Ishikawa (cell line): ENCODE measurements at regions not wholly inside any gene's neighbourhood (a gene's known extent, or its start where the extent isn't known, plus 50 kb on each side); places are given as distances from the start of the nearest gene placed in this dataset.

Experiments
- CEBPB ChIP-seq: IDR thresholded peaks from 2 replicates; pipeline ENCODE4 v1.6.1; 2012
- CREB1 ChIP-seq: IDR thresholded peaks from 2 replicates; pipeline ENCODE4 v1.6.1; 2012; ENCODE audit warnings: low read depth
- EGR1 ChIP-seq: IDR thresholded peaks from 2 replicates; pipeline ENCODE4 v1.6.1; 2012
- EP300 ChIP-seq: IDR thresholded peaks from 2 replicates; pipeline ENCODE4 v1.6.1; 2012; ENCODE audit warnings: borderline replicate concordance
- FOXM1 ChIP-seq: IDR thresholded peaks from 2 replicates; pipeline ENCODE4 v1.6.1; 2012; ENCODE audit warnings: low read depth, borderline replicate concordance
- NFIC ChIP-seq: IDR thresholded peaks from 2 replicates; pipeline ENCODE4 v1.6.1; 2012
- RAD21 ChIP-seq: IDR thresholded peaks from 2 replicates; pipeline ENCODE4 v1.6.1; 2012; ENCODE audit warnings: low read depth
- TAF1 ChIP-seq: IDR thresholded peaks from 2 replicates; pipeline ENCODE4 v1.6.1; 2012; ENCODE audit warnings: low read depth, mild to moderate bottlenecking
- TCF12 ChIP-seq: IDR thresholded peaks from 2 replicates; pipeline ENCODE4 v1.6.1; 2012; ENCODE audit warnings: low read depth
- TEAD4 ChIP-seq: IDR thresholded peaks from 2 replicates; pipeline ENCODE4 v1.6.1; 2012
- YY1 ChIP-seq: IDR thresholded peaks from 2 replicates; pipeline ENCODE4 v1.6.1; 2012; ENCODE audit warnings: low read depth
- ZBTB7A ChIP-seq: IDR thresholded peaks from 2 replicates; pipeline ENCODE4 v1.6.1; 2012; ENCODE audit warnings: low read depth
- TF ChIP-seq, protein P1 (sequence below): IDR thresholded peaks from 2 replicates; pipeline ENCODE4 v1.6.1; 2012; ENCODE audit warnings: low read depth, mild to moderate bottlenecking
- TF ChIP-seq, protein P2 (sequence below): IDR thresholded peaks from 2 replicates; pipeline ENCODE4 v1.6.1; 2012
- TF ChIP-seq, protein P3 (sequence below): IDR thresholded peaks from 2 replicates; pipeline ENCODE4 v1.6.1; 2012

DNA sequence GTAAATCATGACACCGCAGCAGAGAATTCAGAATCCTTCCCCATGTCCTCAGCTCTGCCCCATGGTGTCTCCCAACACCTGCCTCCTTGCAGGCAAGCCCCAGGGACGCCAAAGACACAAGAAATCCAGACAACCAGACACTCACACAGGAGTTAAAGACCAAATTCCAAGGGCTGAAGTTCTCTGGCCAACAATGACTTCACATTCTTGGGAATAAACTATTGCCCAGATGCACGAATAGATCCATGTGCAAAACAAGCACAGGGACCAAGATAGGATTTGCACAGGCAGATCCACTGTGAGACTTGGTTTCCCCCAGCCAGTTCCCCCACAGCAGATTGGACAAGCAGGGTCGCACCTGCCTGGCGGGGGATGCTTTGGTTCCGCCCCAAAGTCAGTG, 246.7 kb downstream of the SOD2 start:
- no peak for TF ChIP-seq YY1
- TF ChIP-seq TCF12: no peak
- TF ChIP-seq FOXM1: no peak
- TF ChIP-seq EGR1: no peak
- no peak for TF ChIP-seq NFIC
- TF ChIP-seq, protein P1, sequence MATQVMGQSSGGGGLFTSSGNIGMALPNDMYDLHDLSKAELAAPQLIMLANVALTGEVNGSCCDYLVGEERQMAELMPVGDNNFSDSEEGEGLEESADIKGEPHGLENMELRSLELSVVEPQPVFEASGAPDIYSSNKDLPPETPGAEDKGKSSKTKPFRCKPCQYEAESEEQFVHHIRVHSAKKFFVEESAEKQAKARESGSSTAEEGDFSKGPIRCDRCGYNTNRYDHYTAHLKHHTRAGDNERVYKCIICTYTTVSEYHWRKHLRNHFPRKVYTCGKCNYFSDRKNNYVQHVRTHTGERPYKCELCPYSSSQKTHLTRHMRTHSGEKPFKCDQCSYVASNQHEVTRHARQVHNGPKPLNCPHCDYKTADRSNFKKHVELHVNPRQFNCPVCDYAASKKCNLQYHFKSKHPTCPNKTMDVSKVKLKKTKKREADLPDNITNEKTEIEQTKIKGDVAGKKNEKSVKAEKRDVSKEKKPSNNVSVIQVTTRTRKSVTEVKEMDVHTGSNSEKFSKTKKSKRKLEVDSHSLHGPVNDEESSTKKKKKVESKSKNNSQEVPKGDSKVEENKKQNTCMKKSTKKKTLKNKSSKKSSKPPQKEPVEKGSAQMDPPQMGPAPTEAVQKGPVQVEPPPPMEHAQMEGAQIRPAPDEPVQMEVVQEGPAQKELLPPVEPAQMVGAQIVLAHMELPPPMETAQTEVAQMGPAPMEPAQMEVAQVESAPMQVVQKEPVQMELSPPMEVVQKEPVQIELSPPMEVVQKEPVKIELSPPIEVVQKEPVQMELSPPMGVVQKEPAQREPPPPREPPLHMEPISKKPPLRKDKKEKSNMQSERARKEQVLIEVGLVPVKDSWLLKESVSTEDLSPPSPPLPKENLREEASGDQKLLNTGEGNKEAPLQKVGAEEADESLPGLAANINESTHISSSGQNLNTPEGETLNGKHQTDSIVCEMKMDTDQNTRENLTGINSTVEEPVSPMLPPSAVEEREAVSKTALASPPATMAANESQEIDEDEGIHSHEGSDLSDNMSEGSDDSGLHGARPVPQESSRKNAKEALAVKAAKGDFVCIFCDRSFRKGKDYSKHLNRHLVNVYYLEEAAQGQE: no peak
- no peak for TF ChIP-seq EP300
- TF ChIP-seq CEBPB: no peak
- no peak for TF ChIP-seq RAD21
- no peak for TF ChIP-seq TEAD4
- TF ChIP-seq ZBTB7A: no peak
- TF ChIP-seq, protein P2, sequence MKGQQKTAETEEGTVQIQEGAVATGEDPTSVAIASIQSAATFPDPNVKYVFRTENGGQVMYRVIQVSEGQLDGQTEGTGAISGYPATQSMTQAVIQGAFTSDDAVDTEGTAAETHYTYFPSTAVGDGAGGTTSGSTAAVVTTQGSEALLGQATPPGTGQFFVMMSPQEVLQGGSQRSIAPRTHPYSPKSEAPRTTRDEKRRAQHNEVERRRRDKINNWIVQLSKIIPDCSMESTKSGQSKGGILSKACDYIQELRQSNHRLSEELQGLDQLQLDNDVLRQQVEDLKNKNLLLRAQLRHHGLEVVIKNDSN: no peak
- TF ChIP-seq CREB1: no peak
- TF ChIP-seq TAF1: no peak
- TF ChIP-seq, protein P3, sequence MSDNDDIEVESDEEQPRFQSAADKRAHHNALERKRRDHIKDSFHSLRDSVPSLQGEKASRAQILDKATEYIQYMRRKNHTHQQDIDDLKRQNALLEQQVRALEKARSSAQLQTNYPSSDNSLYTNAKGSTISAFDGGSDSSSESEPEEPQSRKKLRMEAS: no peak

DNA sequence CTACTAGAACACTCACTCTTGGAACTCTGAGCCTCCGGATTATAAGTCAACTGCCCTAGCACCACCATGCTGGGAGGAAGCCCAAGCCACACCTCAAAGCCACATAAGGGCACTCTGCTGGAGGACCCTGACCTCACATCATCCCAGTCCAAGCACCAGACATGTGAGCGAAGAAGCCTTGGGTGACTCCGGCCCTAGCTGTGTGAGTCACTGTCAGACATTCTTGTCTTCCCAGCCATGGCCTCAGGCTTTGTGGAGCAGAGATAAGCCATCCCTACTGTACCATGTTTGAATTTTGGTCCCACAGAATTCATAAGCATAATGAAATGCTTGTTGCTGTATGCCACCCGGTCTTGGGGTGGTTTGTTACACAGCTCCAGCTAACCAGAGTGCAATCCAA, 247.7 kb downstream of the SOD2 start:
- TF ChIP-seq RAD21 (no peak), ZBTB7A (no peak), TEAD4 (no peak)
- TF ChIP-seq, protein P1: no peak

DNA sequence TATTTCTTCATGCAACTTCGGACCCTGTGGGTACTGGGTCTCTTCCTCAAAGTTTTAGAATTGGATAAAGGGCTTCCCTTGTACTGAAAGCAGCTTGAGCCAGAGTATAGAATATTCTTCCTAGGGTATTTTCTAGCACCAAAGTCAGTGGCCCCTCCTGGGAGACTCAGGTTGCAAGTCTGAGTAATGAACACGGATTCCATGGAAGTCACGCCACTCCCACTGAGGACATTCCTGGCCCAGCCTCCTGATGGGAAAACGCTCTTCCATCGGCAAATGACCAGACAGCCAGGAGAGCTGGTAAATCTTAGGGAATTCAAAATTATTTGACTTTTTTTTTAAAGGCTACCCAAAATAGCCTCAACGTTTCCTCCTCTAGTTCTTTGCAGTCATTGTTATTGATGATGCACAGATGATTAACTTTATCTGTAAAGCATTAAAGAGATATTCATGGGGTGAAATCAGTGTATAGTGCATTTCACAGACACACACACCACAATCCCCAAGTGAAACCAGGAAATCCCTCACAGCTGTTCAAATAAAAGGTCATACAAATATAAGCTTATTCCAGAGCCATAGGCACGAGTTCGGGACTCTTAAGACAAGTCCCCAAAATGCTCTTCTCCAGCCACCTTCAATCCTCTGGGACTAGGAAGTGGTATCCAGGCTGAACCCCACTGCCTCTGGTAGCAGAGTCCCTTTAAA, 248.8 kb downstream of the SOD2 start:
- TF ChIP-seq, protein P3: no peak
- no peak for TF ChIP-seq RAD21
- no peak for TF ChIP-seq CREB1
- TF ChIP-seq ZBTB7A: no peak
- TF ChIP-seq EGR1: no peak
- TF ChIP-seq TAF1: no peak
- TF ChIP-seq, protein P1: no peak
- TF ChIP-seq TCF12: no peak
- no peak for TF ChIP-seq EP300
- no peak for TF ChIP-seq YY1
- TF ChIP-seq, protein P2: no peak
- TF ChIP-seq TEAD4: no peak
- no peak for TF ChIP-seq NFIC
- TF ChIP-seq FOXM1: no peak
- TF ChIP-seq CEBPB: no peak

DNA sequence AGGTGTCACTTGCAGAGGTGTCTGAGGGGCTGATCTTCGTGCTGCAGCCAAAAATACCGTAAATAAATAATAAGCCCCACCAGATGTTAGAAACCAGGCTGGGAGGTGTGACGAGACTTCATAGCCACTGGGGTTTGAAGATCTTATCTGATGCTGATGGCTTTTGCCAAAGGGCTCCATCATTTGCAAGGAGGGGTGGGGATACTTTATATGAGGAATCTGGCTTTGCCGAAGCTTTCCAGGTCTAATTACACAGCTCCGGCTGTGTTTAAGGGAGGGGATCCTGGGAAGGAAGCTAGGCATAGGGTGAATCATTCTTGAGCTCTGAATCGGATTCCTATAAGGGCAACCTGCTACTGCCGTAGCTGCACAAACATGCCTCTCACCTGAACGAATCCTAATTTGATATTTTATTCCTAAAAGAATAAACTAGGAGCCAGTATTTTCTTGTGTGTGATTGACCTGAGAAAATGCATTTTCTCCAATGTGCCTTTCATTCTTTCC, 249.6 kb downstream of the SOD2 start:
- TF ChIP-seq, protein P2: no peak
- no peak for TF ChIP-seq TEAD4
- no peak for TF ChIP-seq CEBPB
- no peak for TF ChIP-seq TAF1
- TF ChIP-seq, protein P3: no peak
- TF ChIP-seq YY1: no peak
- TF ChIP-seq CREB1: no peak
- no peak for TF ChIP-seq RAD21
- TF ChIP-seq ZBTB7A: no peak
- no peak for TF ChIP-seq FOXM1
- TF ChIP-seq NFIC: no peak
- TF ChIP-seq EGR1: no peak
- no peak for TF ChIP-seq TCF12
- no peak for TF ChIP-seq EP300
- TF ChIP-seq, protein P1: no peak
